CD14-positive monocyte (primary cell): ENCODE measurements at regions not wholly inside any gene's neighbourhood (a gene's known extent, or its start where the extent isn't known, plus 50 kb on each side); places are given as distances from the start of the nearest gene placed in this dataset.

Source experiments
- DNase-seq, 3 donors: peaks; one replicate each; pipeline ENCODE4 v3.0.0-alpha.2; 2011 to 2022
- H2AFZ ChIP-seq: 2 replicates; pipeline ENCODE4 v1.6.0; 2012; ENCODE audit warnings: mild to moderate bottlenecking, low read depth, low read length, inconsistent platforms; ENCODE audit not compliant: insufficient read depth, poor library complexity, severe bottlenecking
- H3K27ac ChIP-seq, 2 donors: 1 replicate in 1 of 2; 2 replicates in 1 of 2; pipeline ENCODE4 v1.5.1; 2012 to 2013; ENCODE audit warnings: low read length in 2 of 2, control low read depth in 1 of 2, inconsistent platforms in 1 of 2, low read depth in 1 of 2, mild to moderate bottlenecking in 1 of 2
- H3K27me3 ChIP-seq, 2 donors: one replicate each; pipeline versions ENCODE4 v1.6.0 to v1.6.1; 2011 to 2013; ENCODE audit warnings: low read length in 2 of 2; ENCODE audit not compliant: control insufficient read depth in 2 of 2, insufficient read depth in 2 of 2
- H3K36me3 ChIP-seq, 2 donors: replicated peaks in 1 of 2; 1 replicate in 1 of 2; 2 replicates in 1 of 2; pipeline versions ENCODE4 v1.5.1 to v1.6.1; 2012 to 2013; ENCODE audit warnings: low read length in 2 of 2, control low read depth in 1 of 2, inconsistent platforms in 1 of 2, mild to moderate bottlenecking in 1 of 2; ENCODE audit not compliant: insufficient read depth in 2 of 2, control insufficient read depth in 1 of 2
- H3K4me1 ChIP-seq, 2 donors: 1 replicate in 1 of 2; 2 replicates in 1 of 2; pipeline versions ENCODE4 v1.5.1 to v1.6.1; 2012 to 2013; ENCODE audit warnings: low read length in 2 of 2, control low read depth in 1 of 2, inconsistent platforms in 1 of 2, mild to moderate bottlenecking in 1 of 2, moderate library complexity in 1 of 2; ENCODE audit not compliant: insufficient read depth in 2 of 2, control insufficient read depth in 1 of 2
- H3K4me2 ChIP-seq: replicated peaks from 2 replicates; pipeline ENCODE3; 2012; ENCODE audit warnings: low read length, moderate library complexity, mild to moderate bottlenecking; ENCODE audit not compliant: poor library complexity, severe bottlenecking; ENCODE audit errors: extremely low read depth
- H3K4me3 ChIP-seq, 3 experiments: fragments of 200-600 bp in 1 of 3; sonication (generic) in 1 of 3; replicated peaks in 1 of 3; 1 replicate in 2 of 3; 2 replicates in 1 of 3; pipeline ENCODE4 v1.5.1; 2011 to 2013; ENCODE audit warnings: low read length in 3 of 3, mild to moderate bottlenecking in 3 of 3, control low read depth in 2 of 3, low read depth in 2 of 3, inconsistent platforms in 1 of 3, moderate library complexity in 1 of 3
- H3K79me2 ChIP-seq: 2 replicates; pipeline ENCODE4 v1.6.0; 2012; ENCODE audit warnings: mild to moderate bottlenecking, control low read depth, inconsistent platforms, low read length, moderate library complexity; ENCODE audit not compliant: insufficient read depth
- H3K9ac ChIP-seq: 2 replicates; pipeline ENCODE4 v1.6.0; 2017; ENCODE audit warnings: low read length, mild to moderate bottlenecking; ENCODE audit not compliant: insufficient read depth, poor library complexity, severe bottlenecking
- H3K9me3 ChIP-seq, 2 donors: replicated peaks in 1 of 2; 1 replicate in 1 of 2; 2 replicates in 1 of 2; pipeline versions ENCODE4 v1.5.1 to v1.6.1; 2012 to 2013; ENCODE audit warnings: low read length in 2 of 2, control low read depth in 1 of 2; ENCODE audit not compliant: control insufficient read depth in 1 of 2, insufficient read depth in 1 of 2
- H4K20me1 ChIP-seq: 2 replicates; pipeline ENCODE4 v1.6.0; 2012; ENCODE audit warnings: mild to moderate bottlenecking, low read length, control low read depth, moderate library complexity; ENCODE audit not compliant: insufficient read depth
- H3K27ac Mint-ChIP-seq, 7 donors: one replicate each; pipeline ENCODE4 v1.8.0; 2020; ENCODE audit warnings: mild to moderate bottlenecking in 7 of 7, mixed read lengths in 7 of 7, moderate library complexity in 6 of 7, inconsistent platforms in 2 of 7
- H3K27me3 Mint-ChIP-seq, 3 donors: one replicate each; pipeline ENCODE4 v1.8.0; 2021 to 2022; ENCODE audit warnings: low read depth in 3 of 3, mild to moderate bottlenecking in 3 of 3, mixed read lengths in 3 of 3, moderate library complexity in 3 of 3, inconsistent platforms in 1 of 3
- H3K36me3 Mint-ChIP-seq, 2 donors: one replicate each; pipeline ENCODE4 v1.8.0; 2020; ENCODE audit warnings: mixed read lengths in 2 of 2, inconsistent platforms in 1 of 2, mild to moderate bottlenecking in 1 of 2
- H3K4me1 Mint-ChIP-seq: one replicate; pipeline ENCODE4 v1.8.0; 2020; ENCODE audit warnings: mild to moderate bottlenecking, mixed read lengths
- H3K4me3 Mint-ChIP-seq, 2 donors: one replicate each; pipeline ENCODE4 v1.8.0; 2020; ENCODE audit warnings: mild to moderate bottlenecking in 2 of 2, mixed read lengths in 2 of 2, moderate library complexity in 1 of 2
- H3K9me3 Mint-ChIP-seq, 7 donors: one replicate each; pipeline ENCODE4 v1.8.0; 2020 to 2022; ENCODE audit warnings: mixed read lengths in 7 of 7, mild to moderate bottlenecking in 6 of 7, moderate library complexity in 6 of 7, inconsistent platforms in 2 of 7
- CTCF ChIP-seq: fragments of 200-600 bp; IDR thresholded peaks from one replicate; pipeline ENCODE4 v1.8.0; 2022; ENCODE audit warnings: antibody characterized with exemption, mild to moderate bottlenecking
- WGBS: methylation state at CpG from one replicate; pipeline ENCODE4 v1.1.5; 2013; ENCODE audit warnings: missing lambda C conversion rate; ENCODE audit not compliant: insufficient coverage; 5-methylcytosine and 5-hydroxymethylcytosine counted together
- intact Hi-C, 2 donors: fragments of 100-400 bp; cut with micrococcal nuclease; formaldehyde crosslinking; loops; one replicate each; pipeline versions ENCODE4 v1.15.0 to v1.15.1; 2023

- Histone ChIP-seq H3K9ac (no peak overlapping the region), H3K36me3 (no peaks in the 10 kb centered on the region), H3K79me2 (no peaks in the 10 kb centered on the region), H3K27ac (no peak overlapping the region), H3K9me3 (no peaks in the 10 kb centered on the region), H3K4me3 (no peak overlapping the region), H2AFZ (peak overlapping the region; percentile 43), H3K27me3 (peaks cover 0 to 14% of the 10 kb centered on the region in 2 donors), H3K4me2 (no peak overlapping the region), H4K20me1 (no peaks in the 10 kb centered on the region), H3K4me1 (peaks cover 6% of the 10 kb centered on the region in 2 donors)
- Mint-ChIP-seq H3K27me3 (peaks cover 5 to 15% (median 13%) of the 10 kb centered on the region in 3 donors), H3K27ac (no peak overlapping the region), H3K36me3 (peaks cover 0 to under 1% of the 10 kb centered on the region in 2 donors), H3K4me1 (peaks cover 13% of the 10 kb centered on the region), H3K9me3 (peaks cover 0 to 7% (median 2%) of the 10 kb centered on the region in 7 donors), H3K4me3 (no peak overlapping the region)
- no peak for DNase-seq
- 5% methylated on average over 6 of the region's 6 CpGs for WGBS
- no peak for TF ChIP-seq CTCF
- intact Hi-C loops, result loop anchor here in 1 of 2 donors (5.0 to 10.0 kb wide), 2 partner anchors 265 to 607 kb away; partner anchors contain the start of gene UBL3
Measured at GRCh38 chr13:30119476-30119875, 187.9 kb downstream of the KATNAL1 start.

GRCh38 chr13:30116379-30116778 is 191.0 kb downstream of the KATNAL1 start:
- Histone ChIP-seq H3K4me3 (no peak overlapping the region), H3K36me3 (no peaks in the 10 kb centered on the region), H4K20me1 (no peaks in the 10 kb centered on the region), H3K9ac (no peak overlapping the region), H3K27ac (no peak overlapping the region), H3K79me2 (no peaks in the 10 kb centered on the region), H3K27me3 (peaks cover 2 to 21% of the 10 kb centered on the region in 2 donors), H3K4me1 (peaks cover 13 to 14% of the 10 kb centered on the region in 2 donors), H3K9me3 (no peaks in the 10 kb centered on the region), H2AFZ (no peak overlapping the region), H3K4me2 (no peak overlapping the region)
- Mint-ChIP-seq H3K27me3 (peaks cover 15 to 22% (median 21%) of the 10 kb centered on the region in 3 donors), H3K4me3 (no peak overlapping the region), H3K36me3 (peaks cover 0 to 4% of the 10 kb centered on the region in 2 donors), H3K4me1 (peaks cover 30% of the 10 kb centered on the region), H3K9me3 (peaks cover 0 to 7% (median 2%) of the 10 kb centered on the region in 7 donors), H3K27ac (no peak overlapping the region)
- no peak for DNase-seq
- no peak for TF ChIP-seq CTCF
- 94% methylated on average over 6 of the region's 6 CpGs for WGBS
- intact Hi-C loops, result loop anchor here in 1 of 2 donors (5.0 to 10.0 kb wide), 2 partner anchors 262 to 604 kb away; partner anchors contain the start of gene UBL3
